GM21447 (cell line): ENCODE measurements at regions not wholly inside any gene's neighbourhood (a gene's known extent, or its start where the extent isn't known, plus 50 kb on each side); places are given as distances from the start of the nearest gene placed in this dataset.

ENCODE experiments used
- ATAC-seq: cut with Tn5 transposase; IDR thresholded peaks from one replicate; pipeline ENCODE4 v1.9.1; 2021; ENCODE audit not compliant: unreplicated experiment

- no peak for ATAC-seq
Observed at GRCh38 chr1:105964879-105965278, 1091.6 kb upstream of the PRMT6 start.

- no peak for ATAC-seq
Observed at GRCh38 chr1:105997516-105997915, 1059.0 kb upstream of the PRMT6 start.

DNA sequence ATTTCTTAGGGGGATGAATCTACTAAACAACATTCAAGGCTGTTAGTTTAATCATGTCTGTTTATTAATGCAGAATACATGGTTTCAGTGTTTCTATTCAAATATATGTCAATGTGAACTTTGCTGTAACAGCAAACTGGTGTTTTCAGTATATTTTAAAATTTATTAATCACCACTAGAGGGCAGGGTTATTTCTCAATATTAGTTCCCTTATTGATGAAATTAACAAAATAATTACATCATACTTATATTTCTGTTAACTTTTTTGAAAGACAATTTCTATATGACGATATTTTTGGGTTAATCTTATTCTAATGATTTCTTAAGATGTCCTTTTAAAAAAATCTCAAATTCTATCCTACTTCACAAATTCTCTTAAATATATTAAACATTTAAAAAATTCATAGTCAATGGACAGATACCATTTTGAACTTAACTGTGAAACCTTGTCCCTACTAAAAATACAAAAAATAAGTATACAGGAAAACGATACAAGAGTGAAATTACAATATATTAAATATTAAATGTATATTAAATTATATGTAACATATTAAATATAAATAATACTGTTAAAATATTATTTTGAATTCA, 1034.1 kb upstream of the PRMT6 start:
- no peak for ATAC-seq

GRCh38 chr1:106027871-106028270, 1028.6 kb upstream of the PRMT6 start:
- ATAC-seq = no peak

DNA sequence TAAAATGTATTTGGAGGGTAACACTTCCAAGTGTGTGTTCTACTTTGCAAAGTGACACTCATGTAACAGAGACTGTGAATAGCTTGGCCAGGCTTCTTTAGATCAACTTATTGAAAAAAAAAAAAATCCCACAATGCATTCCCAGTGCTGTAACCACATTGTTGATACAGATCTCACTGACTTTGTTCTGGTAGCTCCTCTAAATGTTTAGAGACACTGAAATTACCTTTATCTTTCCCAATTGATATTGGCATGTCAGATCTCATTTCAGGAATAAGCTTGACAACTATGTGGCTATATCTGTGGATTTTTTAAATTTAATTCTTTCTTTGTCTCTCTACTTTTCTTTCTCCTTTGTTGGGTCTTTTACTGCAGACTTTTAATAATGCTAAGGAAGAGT, 1018.9 kb upstream of the PRMT6 start:
- ATAC-seq = no peak

GRCh38 chr1:106038260-106038659, 1018.2 kb upstream of the PRMT6 start:
- no peak for ATAC-seq

- ATAC-seq = no peak
Observed at GRCh38 chr1:106043971-106044370, 1012.5 kb upstream of the PRMT6 start.

GRCh38 chr1:106047210-106047609, 1009.3 kb upstream of the PRMT6 start:
- ATAC-seq = no peak

DNA sequence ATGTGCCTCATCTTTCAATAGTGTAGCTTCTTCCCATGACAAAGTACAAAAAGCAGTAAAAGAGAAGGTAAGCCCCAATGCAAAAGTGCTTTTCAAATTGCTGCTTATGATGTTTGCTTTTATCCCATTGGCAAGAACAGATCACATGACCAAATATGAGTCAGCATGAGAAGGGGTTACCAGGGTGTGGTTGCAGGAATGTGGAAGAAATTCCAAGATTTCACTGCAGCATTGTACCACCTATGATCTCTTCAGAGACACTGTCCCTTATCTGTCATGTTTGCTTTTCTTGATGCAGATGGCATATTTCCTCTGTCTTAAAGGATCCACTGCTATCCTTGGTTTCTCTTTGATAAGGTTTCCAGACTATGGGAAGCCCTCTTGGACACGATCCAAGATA, 1006.9 kb upstream of the PRMT6 start:
- ATAC-seq = no peak

- no peak for ATAC-seq
Observed at GRCh38 chr1:106055855-106056254, 1000.6 kb upstream of the PRMT6 start.

GRCh38 chr1:106061586-106062495, 994.6 kb upstream of the PRMT6 start:
- no peak for ATAC-seq

DNA sequence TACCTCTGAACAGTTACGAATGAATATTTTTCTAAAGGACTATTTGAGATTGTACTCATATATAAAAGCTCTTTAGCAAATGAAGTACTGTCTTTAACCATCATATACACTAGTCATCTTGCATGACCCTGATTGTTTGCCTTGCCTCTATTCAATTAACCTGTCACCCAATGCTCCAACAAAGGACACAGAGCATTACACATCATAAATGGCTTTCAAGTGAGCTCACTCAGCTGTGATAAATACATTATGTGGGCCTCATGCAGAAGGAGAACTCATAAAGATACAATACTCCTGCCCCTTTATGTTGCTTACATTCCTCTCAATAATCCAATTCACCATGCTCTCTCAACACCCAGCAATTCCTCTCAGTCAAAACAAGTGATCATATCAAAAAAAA, 993.0 kb upstream of the PRMT6 start:
- ATAC-seq = no peak

GRCh38 chr1:106072909-106073600, 983.4 kb upstream of the PRMT6 start:
- ATAC-seq = peak; percentile 83

- ATAC-seq = no peak
Observed at GRCh38 chr1:106080608-106081325, 975.7 kb upstream of the PRMT6 start.

- ATAC-seq = no peak
Observed at GRCh38 chr1:106111044-106111443, 945.4 kb upstream of the PRMT6 start.

GRCh38 chr1:106113851-106114250, 942.6 kb upstream of the PRMT6 start:
- no peak for ATAC-seq

- ATAC-seq = no peak
Observed at GRCh38 chr1:106120789-106121188, 935.7 kb upstream of the PRMT6 start.

DNA sequence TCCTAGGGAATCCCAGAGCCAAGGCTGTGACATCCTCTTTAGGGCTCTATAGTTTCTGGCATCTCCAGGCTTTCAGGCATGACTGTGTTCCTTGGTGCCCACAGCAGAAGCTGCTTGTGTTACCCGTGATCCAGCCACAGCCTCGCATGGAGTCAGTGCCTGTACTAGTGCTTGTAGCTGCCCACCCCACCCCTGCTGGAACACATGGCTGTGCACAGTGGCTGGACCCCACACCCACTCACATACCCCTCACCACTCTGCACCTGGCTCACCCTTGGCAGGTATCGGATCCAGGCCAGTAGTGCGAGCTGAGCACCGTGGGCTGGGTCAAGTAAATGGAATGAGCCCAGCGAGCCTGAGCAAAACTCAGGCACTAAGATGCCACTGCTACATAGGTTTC, 934.7 kb upstream of the PRMT6 start:
- ATAC-seq = no peak

DNA sequence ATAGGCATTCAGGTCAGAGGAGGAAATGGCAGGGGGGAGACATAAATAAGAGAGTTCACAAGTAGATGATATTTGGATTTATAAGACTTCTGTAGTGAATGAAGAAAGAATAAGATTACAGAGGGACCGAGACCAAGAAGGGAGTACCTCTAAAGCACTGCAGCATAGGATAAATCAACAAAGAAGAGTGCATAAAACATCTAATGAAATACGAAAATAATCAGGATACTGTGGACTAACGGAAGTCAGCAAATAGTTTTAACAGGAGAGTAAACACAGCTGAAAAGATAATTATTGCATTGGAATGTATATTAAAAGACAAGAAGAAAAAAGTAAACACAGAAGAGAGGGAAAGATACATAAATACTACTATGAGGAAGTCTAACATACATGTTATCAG, 921.9 kb upstream of the PRMT6 start:
- ATAC-seq = no peak

DNA sequence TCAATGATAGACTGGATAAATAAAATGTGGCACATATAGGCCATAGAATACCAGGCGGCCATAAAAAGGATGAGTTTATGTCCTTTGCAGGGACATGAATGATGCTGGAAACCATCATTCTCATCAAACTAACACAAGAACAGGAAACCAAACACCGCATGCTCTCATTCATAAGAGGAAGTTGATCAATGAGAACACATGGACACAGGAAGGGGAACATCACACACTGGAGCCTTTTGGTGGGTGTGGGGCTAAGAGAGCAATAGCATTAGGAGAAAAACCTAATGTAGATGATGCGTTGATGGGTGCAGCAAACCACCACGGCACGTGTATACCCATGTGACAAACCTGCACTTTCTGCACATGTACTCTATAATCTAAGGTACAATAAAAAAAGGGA, 883.4 kb upstream of the PRMT6 start:
- no peak for ATAC-seq

- ATAC-seq = no peak
Observed at GRCh38 chr1:106178791-106179190, 877.7 kb upstream of the PRMT6 start.
